ENCODE measurements at regions not wholly inside any gene's neighbourhood (a gene's known extent, or its start where the extent isn't known, plus 50 kb on each side); places are given as distances from the start of the nearest gene placed in this dataset.

- 100% methylated on average over 1 of the region's 2 CpGs for WGBS (ENCODE audit: insufficient coverage)
- intact Hi-C loops (cut with micrococcal nuclease), result no loop called here
Measured at GRCh38 chr9:1236061-1236460, 185.9 kb downstream of the DMRT2 start.

GRCh38 chr9:1238407-1238806 is 188.2 kb downstream of the DMRT2 start:
- TF ChIP-seq CTCF (IDR thresholded peaks at IDR 0.05), result no peak
- Histone ChIP-seq H2AFZ (ENCODE audit: insufficient read depth, low read depth, low read length, poor library complexity, severe bottlenecking) (no peak overlapping the region), H3K36me3 (replicated peaks in 1 of 2; ENCODE audit: control insufficient read depth in 1 of 2, insufficient read depth in 2 of 2, low read length in 2 of 2) (no peaks in the 10 kb centered on the region), H3K4me1 (ENCODE audit: control insufficient read depth in 1 of 2, insufficient read depth in 2 of 2, low read length in 2 of 2) (no peaks in the 10 kb centered on the region), H3K4me2 (replicated peaks; ENCODE audit: extremely low read depth, low read length, poor library complexity, severe bottlenecking) (no peak overlapping the region), H4K20me1 (ENCODE audit: insufficient read depth, low read length) (no peaks in the 10 kb centered on the region), H3K27ac (ENCODE audit: low read depth in 1 of 2, low read length in 2 of 2) (no peak overlapping the region), H3K9me3 (replicated peaks in 1 of 2; ENCODE audit: control insufficient read depth in 1 of 2, insufficient read depth in 1 of 2, low read length in 2 of 2) (no peaks in the 10 kb centered on the region), H3K27me3 (ENCODE audit: control insufficient read depth in 2 of 2, insufficient read depth in 2 of 2, low read length in 2 of 2) (no peaks in the 10 kb centered on the region), H3K9ac (ENCODE audit: insufficient read depth, low read length, poor library complexity, severe bottlenecking) (no peak overlapping the region), H3K4me3 (replicated peaks in 1 of 3; ENCODE audit: low read depth in 2 of 3, low read length in 3 of 3) (no peak overlapping the region), H3K79me2 (ENCODE audit: insufficient read depth, low read length) (no peaks in the 10 kb centered on the region)
- Mint-ChIP-seq H3K27me3 (ENCODE audit: low read depth in 3 of 3) (peaks cover 0 to 4% (median 1%) of the 10 kb centered on the region in 3 donors), H3K9me3 (peaks cover 2 to 20% (median 5%) of the 10 kb centered on the region in 7 donors), H3K27ac (no peak overlapping the region), H3K36me3 (no peaks in the 10 kb centered on the region), H3K4me1 (no peaks in the 10 kb centered on the region), H3K4me3 (no peak overlapping the region)
- DNase-seq, result no peak
- intact Hi-C loops (cut with micrococcal nuclease), result no loop called here
- 100% methylated on average over 2 of the region's 3 CpGs for WGBS (ENCODE audit: insufficient coverage)

More at GRCh38 chr9:1236061-1236460, 185.9 kb downstream of the DMRT2 start:
- no peak overlapping the region for H2AFZ ChIP-seq (ENCODE audit: insufficient read depth, low read depth, low read length, poor library complexity, severe bottlenecking)
- H3K9ac ChIP-seq (ENCODE audit: insufficient read depth, low read length, poor library complexity, severe bottlenecking), result no peak overlapping the region
- H3K4me2 ChIP-seq (replicated peaks; ENCODE audit: extremely low read depth, low read length, poor library complexity, severe bottlenecking), result no peak overlapping the region
- no peak overlapping the region for H3K4me3 ChIP-seq (replicated peaks in 1 of 3; ENCODE audit: low read depth in 2 of 3, low read length in 3 of 3)
- H3K4me1 ChIP-seq (ENCODE audit: control insufficient read depth in 1 of 2, insufficient read depth in 2 of 2, low read length in 2 of 2), result no peaks in the 10 kb centered on the region
- peaks cover 0 to 4% (median 1%) of the 10 kb centered on the region in 3 donors for H3K27me3 Mint-ChIP-seq (ENCODE audit: low read depth in 3 of 3)
- no peaks in the 10 kb centered on the region for H3K27me3 ChIP-seq (ENCODE audit: control insufficient read depth in 2 of 2, insufficient read depth in 2 of 2, low read length in 2 of 2)
- TF ChIP-seq CTCF (IDR thresholded peaks at IDR 0.05), result no peak
- no peaks in the 10 kb centered on the region for H3K9me3 ChIP-seq (replicated peaks in 1 of 2; ENCODE audit: control insufficient read depth in 1 of 2, insufficient read depth in 1 of 2, low read length in 2 of 2)
- H3K36me3 Mint-ChIP-seq, result no peaks in the 10 kb centered on the region
- H3K9me3 Mint-ChIP-seq, result peaks cover 2 to 14% (median 5%) of the 10 kb centered on the region in 7 donors
- H3K27ac Mint-ChIP-seq, result no peak overlapping the region
- no peak overlapping the region for H3K4me3 Mint-ChIP-seq
- H3K36me3 ChIP-seq (replicated peaks in 1 of 2; ENCODE audit: control insufficient read depth in 1 of 2, insufficient read depth in 2 of 2, low read length in 2 of 2), result no peaks in the 10 kb centered on the region
- no peaks in the 10 kb centered on the region for H4K20me1 ChIP-seq (ENCODE audit: insufficient read depth, low read length)
- H3K79me2 ChIP-seq (ENCODE audit: insufficient read depth, low read length), result no peaks in the 10 kb centered on the region
- H3K27ac ChIP-seq (ENCODE audit: low read depth in 1 of 2, low read length in 2 of 2), result no peak overlapping the region
- H3K4me1 Mint-ChIP-seq, result peaks cover 4% of the 10 kb centered on the region
- no peak for DNase-seq

Data from CD14-positive monocyte (primary cell).